ENCODE measurements at regions not wholly inside any gene's neighbourhood (a gene's known extent, or its start where the extent isn't known, plus 50 kb on each side); places are given as distances from the start of the nearest gene placed in this dataset.
"Not testable (repeated sequence)": the region's sequence is repeated elsewhere in the genome, so short reads cannot be mapped to it uniquely, and the experiment has no call there.

DNA sequence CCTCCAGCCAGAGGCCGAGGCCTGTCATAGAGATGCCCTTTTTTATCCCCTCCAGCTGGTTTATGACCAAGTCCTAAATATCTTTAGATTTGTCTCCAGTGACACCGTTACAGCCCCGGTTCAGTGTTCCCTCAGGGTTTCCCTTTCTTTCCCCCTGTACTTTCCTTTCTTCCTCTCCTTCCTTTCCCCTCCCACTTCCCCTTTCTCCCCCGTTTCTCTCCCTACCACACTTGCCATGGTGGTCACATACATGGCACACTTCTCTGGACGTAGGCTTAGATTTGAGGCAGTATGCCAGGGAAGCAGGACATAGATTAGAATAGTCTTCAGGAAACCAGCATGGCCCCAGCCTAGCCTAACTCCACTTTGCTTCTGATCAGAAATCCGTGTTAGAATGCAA lies 188.3 kb downstream of the OR4M2 start:
- TF ChIP-seq, protein P1, sequence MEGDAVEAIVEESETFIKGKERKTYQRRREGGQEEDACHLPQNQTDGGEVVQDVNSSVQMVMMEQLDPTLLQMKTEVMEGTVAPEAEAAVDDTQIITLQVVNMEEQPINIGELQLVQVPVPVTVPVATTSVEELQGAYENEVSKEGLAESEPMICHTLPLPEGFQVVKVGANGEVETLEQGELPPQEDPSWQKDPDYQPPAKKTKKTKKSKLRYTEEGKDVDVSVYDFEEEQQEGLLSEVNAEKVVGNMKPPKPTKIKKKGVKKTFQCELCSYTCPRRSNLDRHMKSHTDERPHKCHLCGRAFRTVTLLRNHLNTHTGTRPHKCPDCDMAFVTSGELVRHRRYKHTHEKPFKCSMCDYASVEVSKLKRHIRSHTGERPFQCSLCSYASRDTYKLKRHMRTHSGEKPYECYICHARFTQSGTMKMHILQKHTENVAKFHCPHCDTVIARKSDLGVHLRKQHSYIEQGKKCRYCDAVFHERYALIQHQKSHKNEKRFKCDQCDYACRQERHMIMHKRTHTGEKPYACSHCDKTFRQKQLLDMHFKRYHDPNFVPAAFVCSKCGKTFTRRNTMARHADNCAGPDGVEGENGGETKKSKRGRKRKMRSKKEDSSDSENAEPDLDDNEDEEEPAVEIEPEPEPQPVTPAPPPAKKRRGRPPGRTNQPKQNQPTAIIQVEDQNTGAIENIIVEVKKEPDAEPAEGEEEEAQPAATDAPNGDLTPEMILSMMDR (IDR thresholded peaks at IDR 0.05), result not testable (repeated sequence)
- TF ChIP-seq POLR2A (IDR thresholded peaks at IDR 0.05), result not testable (repeated sequence)
